HG03469 (cell line): ENCODE measurements at regions not wholly inside any gene's neighbourhood (a gene's known extent, or its start where the extent isn't known, plus 50 kb on each side); places are given as distances from the start of the nearest gene placed in this dataset.
"Not testable (repeated sequence)": the region's sequence is repeated elsewhere in the genome, so short reads cannot be mapped to it uniquely, and the experiment has no call there.

Experiments used
- ATAC-seq: cut with Tn5 transposase; IDR thresholded peaks from one replicate; pipeline ENCODE4 v1.9.1; 2021; ENCODE audit warnings: mild to moderate bottlenecking, moderate library complexity, moderate number of reproducible peaks; ENCODE audit not compliant: unreplicated experiment

GRCh38 chr7:27032839-27033238 lies 63.0 kb downstream of the HOXA1 start:
- ATAC-seq, result no peak

- peak; percentile 64 for ATAC-seq
Observed at GRCh38 chr7:27031289-27032172, 64.3 kb downstream of the HOXA1 start.

GRCh38 chr7:27030393-27031050 lies 65.3 kb downstream of the HOXA1 start:
- ATAC-seq, result no peak

GRCh38 chr7:27025270-27025669 lies 70.5 kb downstream of the HOXA1 start:
- no peak for ATAC-seq

GRCh38 chr7:27010068-27010467 lies 85.7 kb downstream of the HOXA1 start:
- no peak for ATAC-seq

GRCh38 chr7:27000496-27000895 lies 95.3 kb downstream of the HOXA1 start:
- ATAC-seq, result no peak

GRCh38 chr7:26998284-26998683 lies 97.5 kb downstream of the HOXA1 start:
- not testable (repeated sequence) for ATAC-seq

- no peak for ATAC-seq
Observed at GRCh38 chr7:26995666-26996065, 100.1 kb downstream of the HOXA1 start.

GRCh38 chr7:26993816-26994810 lies 101.7 kb downstream of the HOXA1 start:
- ATAC-seq, result no peak

- no peak for ATAC-seq
Observed at GRCh38 chr7:26992670-26993069, 103.1 kb downstream of the HOXA1 start.

- ATAC-seq, result no peak
Observed at GRCh38 chr7:26991796-26992195, 104.0 kb downstream of the HOXA1 start.

GRCh38 chr7:26989897-26990670 lies 105.7 kb downstream of the HOXA1 start:
- ATAC-seq, result no peak

- ATAC-seq, result no peak
Observed at GRCh38 chr7:26988836-26989374, 106.9 kb downstream of the HOXA1 start.

GRCh38 chr7:26987338-26987737 lies 108.5 kb downstream of the HOXA1 start:
- ATAC-seq, result no peak

GRCh38 chr7:26978146-26978545 lies 113.8 kb upstream of the SKAP2 start:
- no peak for ATAC-seq

- no peak for ATAC-seq
Observed at GRCh38 chr7:26976840-26977239, 112.5 kb upstream of the SKAP2 start.

- not testable (repeated sequence) for ATAC-seq
Observed at GRCh38 chr7:26971924-26972323, 107.5 kb upstream of the SKAP2 start.

GRCh38 chr7:26965724-26966123 lies 101.3 kb upstream of the SKAP2 start:
- ATAC-seq, result no peak

GRCh38 chr7:26964156-26964808 lies 99.9 kb upstream of the SKAP2 start:
- ATAC-seq, result no peak
